HG03064 (cell line): ENCODE measurements at regions not wholly inside any gene's neighbourhood (a gene's known extent, or its start where the extent isn't known, plus 50 kb on each side); places are given as distances from the start of the nearest gene placed in this dataset.
"Not testable (repeated sequence)": the region's sequence is repeated elsewhere in the genome, so short reads cannot be mapped to it uniquely, and the experiment has no call there.

Experiments
- ATAC-seq: cut with Tn5 transposase; IDR thresholded peaks from one replicate; pipeline ENCODE4 v1.9.1; 2021; ENCODE audit warnings: low read depth; ENCODE audit not compliant: unreplicated experiment

DNA sequence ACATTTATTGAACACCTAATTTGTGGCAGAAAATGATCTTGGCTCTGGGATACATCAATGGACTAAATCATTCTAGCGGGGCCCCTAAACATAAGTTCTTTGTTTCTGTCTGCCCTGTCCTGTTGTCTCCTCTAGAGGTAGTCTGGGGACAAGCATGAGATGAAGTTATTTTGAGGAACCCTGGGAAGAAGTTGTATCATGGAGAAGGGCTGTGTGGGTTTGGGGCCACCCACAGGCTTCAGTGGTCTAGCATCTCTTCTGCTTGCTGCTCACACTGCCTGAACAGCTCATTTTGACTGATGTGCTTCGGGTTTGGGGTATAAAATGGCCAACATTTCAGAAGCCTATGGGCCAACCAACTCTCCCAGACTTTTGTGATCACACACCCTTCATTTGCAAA lies 50.3 kb upstream of the OSBPL11 start:
- ATAC-seq, result no peak

DNA sequence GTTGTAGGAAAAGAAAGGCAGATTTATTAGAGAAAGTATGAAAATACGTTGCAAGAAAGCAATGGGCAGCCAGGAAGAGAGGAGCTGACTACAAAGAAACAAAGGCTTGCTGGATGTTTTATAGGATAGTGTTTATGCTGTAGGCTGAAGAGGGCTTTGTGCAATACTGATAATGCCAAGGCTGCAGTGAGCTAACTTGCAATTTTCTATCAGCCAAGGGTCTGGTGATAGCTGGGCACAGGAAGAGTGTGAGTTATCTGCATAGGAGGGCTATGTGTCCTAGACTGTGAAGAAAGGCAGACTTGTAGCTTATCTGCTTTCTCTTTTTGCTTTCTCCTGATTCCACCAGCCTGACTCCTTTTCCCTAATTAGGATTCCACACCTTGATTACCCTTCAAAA lies 51.3 kb upstream of the OSBPL11 start:
- no peak for ATAC-seq

- ATAC-seq, result no peak
Measured at GRCh38 chr3:125647318-125648014, 52.2 kb upstream of the OSBPL11 start.

- no peak for ATAC-seq
Measured at GRCh38 chr3:125651244-125651643, 55.9 kb upstream of the OSBPL11 start.

GRCh38 chr3:125652349-125652748 lies 57.1 kb upstream of the OSBPL11 start:
- ATAC-seq, result no peak

DNA sequence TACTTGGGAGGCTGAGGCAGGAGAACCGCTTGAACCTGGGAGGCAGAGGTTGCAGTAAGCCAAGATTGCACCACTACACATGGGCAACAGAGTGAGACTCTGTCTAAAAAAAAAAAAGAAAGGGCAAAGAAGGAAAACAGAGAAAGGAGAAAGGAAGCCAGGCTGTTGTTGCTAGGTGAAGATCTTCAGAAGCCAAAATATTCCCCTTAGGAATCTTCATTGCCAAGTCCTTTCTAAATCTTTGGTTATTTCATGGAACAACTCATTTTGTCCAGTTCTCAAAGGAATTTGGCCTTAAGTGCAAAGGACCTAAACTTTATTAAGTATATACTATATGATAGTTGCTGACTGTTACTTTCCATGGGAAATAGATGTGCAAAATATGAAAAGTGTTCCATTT lies 59.2 kb upstream of the OSBPL11 start:
- ATAC-seq, result no peak

DNA sequence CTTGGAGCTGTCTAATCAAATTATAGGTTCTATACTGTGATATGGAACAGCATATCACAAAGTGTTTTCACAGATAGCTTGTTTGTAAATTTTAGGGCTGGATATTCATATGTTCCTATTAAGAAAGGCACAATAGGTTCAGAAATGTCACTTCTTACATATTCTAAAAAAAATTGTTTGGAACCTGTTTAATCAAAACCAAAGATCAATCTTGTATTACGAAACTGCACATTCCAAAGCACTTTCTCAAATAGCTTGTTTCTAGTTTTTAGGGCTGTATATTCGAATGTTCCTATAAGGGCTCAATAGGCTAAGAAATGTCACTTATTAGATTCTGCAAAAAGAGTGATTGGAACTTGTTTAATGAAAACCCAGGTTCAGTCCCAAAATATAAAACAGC lies 67.4 kb upstream of the OSBPL11 start:
- no peak for ATAC-seq

DNA sequence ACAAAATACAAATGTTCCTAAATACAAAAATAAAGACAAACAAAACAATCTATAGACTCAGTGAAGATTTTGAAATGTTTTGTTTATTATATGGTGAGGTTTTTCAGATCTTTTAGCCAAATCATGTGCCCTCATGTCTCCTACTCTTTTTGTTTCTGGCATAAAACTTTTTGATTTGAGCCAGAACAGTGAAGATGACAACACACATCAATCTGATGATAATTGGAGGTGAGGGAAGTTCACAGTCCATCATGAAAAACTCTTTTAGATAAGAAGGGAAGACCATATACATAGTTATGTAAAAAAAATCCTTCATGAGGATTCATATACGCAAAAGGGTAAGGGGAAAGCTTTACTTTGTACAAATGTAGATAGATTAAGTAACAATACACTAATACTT lies 75.1 kb upstream of the OSBPL11 start:
- no peak for ATAC-seq

- no peak for ATAC-seq
Measured at GRCh38 chr3:125670945-125671344, 75.6 kb upstream of the OSBPL11 start.

DNA sequence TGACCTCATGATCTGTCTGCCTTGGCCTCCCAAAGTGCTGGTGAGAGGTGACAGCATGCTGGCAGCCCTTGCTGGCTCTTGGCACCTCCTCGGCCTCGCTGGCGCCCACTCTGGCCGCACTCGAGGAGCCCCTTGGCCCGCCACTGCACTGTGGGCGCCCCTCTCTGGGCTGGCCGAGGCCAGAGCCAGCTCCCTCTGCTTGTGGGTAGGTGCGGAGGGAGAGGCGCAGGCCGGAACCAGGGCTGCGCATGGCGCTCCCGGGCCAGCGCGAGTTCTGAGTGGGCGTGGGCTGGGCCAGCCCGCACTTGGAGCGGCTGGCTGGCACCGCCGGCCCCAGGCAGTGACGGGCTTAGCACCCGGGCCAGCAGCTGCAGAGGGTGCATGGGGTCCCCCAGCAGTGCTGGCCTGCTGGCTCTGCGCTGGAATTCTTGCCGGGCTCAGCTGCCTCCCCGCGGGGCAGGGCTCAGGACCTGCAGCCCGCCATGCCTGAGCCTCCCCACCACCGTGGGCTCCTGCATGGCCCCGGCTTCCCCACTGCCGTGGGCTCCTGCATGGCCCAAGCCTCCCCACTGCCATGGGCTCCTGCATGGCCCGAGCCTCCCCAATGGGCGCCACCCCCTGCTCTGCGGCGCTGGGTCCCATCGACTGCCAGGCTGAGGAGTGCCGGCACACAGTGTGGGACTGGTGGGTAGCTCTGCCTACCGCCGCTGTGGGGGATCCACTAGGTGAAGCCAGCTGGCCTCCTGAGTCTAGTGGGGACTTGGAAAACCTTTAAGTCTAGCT lies 76.4 kb upstream of the OSBPL11 start:
- ATAC-seq, result no peak

GRCh38 chr3:125675791-125676190 lies 80.5 kb upstream of the OSBPL11 start:
- ATAC-seq, result no peak

DNA sequence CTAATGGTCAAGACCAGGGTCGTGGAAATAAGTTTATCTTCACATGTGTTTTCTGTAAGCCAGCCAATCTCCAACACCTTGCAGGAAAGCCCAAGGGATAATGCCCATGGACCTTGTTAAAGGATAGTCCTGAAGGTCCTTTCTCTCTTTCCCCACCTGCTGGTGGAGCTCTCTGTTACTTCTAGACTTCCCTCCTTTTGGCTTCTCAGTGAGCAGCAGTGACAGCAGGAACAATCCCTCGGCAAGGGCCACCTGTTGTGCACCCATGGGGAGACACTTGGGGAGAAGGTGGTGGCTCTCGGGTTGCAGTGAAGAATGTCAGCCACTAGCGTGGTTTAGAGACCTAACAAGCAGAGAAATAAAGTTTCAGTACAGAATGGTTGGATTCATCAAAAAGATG lies 84.0 kb upstream of the OSBPL11 start:
- no peak for ATAC-seq

GRCh38 chr3:125681146-125681545 lies 85.8 kb upstream of the OSBPL11 start:
- ATAC-seq, result no peak

GRCh38 chr3:125681906-125682305 lies 86.6 kb upstream of the OSBPL11 start:
- not testable (repeated sequence) for ATAC-seq

GRCh38 chr3:125682610-125683009 lies 87.3 kb upstream of the OSBPL11 start:
- ATAC-seq, result not testable (repeated sequence)

DNA sequence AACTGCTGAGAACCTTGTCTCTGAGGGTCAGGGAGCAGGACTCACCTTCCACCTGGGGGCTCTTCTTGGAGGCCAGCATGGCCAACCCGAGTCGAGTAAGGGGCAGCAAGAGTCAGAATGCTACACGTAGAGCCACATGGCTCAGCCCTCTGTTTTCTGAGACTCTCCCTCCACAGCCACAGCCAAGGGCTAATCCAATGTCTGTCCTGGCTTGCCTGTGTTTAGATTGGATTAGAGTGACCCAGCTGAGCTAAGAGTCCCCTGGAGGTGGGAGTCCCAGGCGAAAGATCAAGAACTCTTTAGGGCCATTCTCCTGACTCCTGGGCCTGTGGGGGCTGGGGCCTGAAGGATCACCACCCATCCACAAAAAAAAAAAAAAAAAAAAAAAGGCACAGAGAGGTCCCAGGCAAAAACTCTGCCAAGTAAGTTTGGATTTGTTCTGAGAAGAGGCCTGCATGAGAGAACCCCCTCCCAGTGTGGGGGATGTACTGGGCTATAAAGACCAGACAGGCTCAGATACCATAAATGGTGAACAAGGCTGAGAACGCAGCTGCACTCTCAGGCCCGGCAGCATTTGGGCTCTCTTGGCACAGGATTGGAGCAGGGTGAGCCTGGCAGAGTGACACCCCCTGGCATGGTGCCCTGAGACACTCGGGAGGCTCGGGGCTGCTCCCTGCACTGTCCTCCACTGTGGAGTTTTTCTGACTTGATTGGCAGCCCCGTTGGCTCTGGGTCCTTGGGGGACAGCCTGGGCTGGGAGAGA lies 88.0 kb upstream of the OSBPL11 start:
- no peak for ATAC-seq

- no peak for ATAC-seq
Measured at GRCh38 chr3:125684199-125684598, 88.9 kb upstream of the OSBPL11 start.

DNA sequence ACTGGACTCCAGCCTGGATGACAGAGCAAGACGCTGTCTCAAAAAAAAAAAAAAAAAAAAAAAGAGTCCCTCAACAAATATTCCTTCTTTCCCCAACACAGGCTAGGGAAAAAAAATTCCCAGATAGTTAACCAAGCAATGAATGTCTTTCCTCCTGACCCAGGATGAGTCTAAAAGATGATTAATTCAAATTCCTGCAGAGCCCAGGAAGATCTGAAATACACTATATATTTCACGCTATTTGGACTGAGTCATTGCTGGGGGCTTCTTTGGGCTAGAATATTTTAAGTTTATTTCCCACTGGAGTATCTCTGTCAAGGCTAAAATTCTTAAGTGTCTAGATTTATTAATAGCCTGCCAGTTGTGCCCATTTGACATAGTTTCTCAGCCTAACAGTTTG lies 90.4 kb upstream of the OSBPL11 start:
- ATAC-seq, result not testable (repeated sequence)

GRCh38 chr3:125692361-125692760 lies 97.1 kb upstream of the OSBPL11 start:
- ATAC-seq, result no peak

- no peak for ATAC-seq
Measured at GRCh38 chr3:125693887-125694286, 98.6 kb upstream of the OSBPL11 start.

- ATAC-seq, result no peak
Measured at GRCh38 chr3:125694761-125695294, 99.5 kb upstream of the OSBPL11 start.
